ENCODE measurements at regions not wholly inside any gene's neighbourhood (a gene's known extent, or its start where the extent isn't known, plus 50 kb on each side); places are given as distances from the start of the nearest gene placed in this dataset.

- DNase-seq: no peak
Observed at GRCh38 chr15:37261685-37262084, 161.3 kb upstream of the MEIS2 start.

- DNase-seq: no peak
Observed at GRCh38 chr15:37262922-37263608, 162.7 kb upstream of the MEIS2 start.

DNA sequence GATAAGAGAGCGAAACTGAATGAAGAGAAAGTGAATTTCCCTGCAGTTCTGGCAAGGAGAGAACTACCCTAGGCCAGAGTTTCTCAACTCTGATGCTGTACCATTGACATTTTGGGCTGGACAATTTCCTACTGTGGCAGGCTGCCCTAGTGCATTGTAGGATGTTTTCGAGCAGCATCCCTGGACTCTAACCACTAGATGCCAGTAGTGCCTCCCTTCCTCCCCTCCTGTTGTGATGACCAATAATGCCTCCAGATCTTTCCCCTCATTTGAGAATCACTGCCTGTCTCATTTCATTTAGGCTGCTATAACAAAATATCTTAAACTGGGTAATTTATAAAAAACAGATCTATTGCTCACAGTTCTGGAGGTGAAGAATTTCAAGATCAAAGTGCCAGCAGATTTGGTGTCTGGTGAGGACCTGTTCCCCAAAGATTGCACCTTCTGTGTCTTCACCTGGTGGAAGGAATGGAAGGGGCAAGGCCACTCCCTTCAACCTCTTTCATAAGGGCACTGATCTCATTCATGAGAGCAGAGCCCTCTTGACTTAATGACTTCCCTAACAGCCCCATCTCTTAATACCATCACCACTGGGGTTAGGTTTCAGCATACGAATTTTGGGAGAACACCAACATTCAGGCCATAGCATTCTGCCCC, 188.9 kb upstream of the MEIS2 start:
- peak; percentile 13 for DNase-seq

GRCh38 chr15:37291920-37292319, 191.6 kb upstream of the MEIS2 start:
- DNase-seq: no peak

DNA sequence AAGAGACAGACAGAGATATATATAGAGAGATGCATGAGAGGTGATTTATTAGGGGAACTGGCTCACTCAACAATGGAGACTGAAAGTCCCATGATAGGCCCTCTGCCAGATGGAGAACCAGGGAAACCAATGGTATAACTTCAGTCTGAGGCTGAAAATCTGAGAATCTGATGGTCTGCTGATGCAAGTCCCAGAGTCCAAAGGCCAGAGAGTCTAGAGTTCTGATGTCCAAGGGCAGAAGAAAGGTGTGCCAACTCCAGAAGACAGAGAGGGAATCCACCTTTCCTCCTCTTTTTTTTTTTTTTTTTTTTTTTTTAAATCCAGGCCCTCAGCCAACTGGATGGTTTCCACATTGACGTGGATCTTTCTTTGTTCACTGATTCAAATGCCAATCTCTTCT, 197.9 kb upstream of the MEIS2 start:
- no peak for DNase-seq

- no peak for DNase-seq
Observed at GRCh38 chr15:37339437-37339836, 239.1 kb upstream of the MEIS2 start.

DNA sequence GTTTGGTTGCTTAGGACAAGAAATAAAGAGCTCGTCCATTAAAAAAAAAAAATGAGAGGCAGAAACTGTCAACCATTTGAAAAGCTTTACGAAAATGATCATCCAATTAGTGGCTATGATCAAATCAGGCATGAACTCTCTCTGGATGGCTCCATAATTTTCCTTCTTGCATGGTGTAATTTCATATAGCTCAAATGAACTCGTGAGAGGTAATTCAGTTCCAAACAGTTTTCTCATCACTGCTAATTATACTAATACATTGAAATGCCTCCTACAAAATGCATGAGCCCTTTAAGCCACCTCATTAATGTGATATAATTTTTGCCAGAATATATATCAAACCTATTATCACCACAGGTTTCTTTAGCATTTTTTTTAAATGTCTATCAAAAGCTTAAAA, 239.5 kb upstream of the MEIS2 start:
- no peak for DNase-seq

GRCh38 chr15:37340438-37340837, 240.1 kb upstream of the MEIS2 start:
- DNase-seq: no peak

GRCh38 chr15:37359101-37359892, 258.9 kb upstream of the MEIS2 start:
- DNase-seq: no peak

GRCh38 chr15:37359893-37360290, 259.5 kb upstream of the MEIS2 start:
- no peak for DNase-seq

DNA sequence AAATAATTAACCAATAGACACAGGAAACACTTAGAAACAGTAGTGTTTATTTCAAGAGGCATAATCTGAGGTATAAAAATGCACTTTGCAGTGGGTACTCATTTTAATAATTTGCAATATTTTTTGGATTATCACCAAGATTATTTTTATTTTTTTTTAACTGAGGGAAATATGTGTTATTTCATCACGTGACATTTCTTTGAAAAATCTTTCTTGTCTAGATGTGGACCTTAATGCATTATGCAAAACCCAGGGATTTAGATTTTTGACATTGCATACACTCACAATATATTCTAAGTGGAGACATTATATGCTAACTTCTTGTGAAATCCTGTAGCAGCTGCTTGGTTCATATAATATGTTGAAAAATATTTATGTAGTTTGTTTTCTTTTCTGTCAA, 260.4 kb upstream of the MEIS2 start:
- DNase-seq: no peak

DNA sequence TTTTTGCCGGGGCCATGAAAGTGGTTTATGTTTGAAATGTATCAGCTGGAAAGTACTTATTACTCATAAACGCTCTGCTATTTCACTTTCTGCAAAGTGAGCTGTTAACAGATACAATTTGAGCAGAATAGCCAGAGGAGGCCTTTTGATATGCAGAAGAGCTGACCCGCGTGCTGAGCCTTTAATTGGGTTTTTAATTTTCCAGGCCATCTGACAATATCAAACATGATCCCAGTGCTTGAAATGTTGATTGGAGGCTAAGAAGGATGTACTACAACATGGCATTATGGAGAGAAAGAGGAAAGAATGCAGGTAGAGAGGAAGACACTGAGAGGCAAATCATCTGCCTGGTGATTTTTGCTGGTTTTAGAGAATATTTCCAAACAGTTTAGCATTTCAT, 261.3 kb upstream of the MEIS2 start:
- no peak for DNase-seq

- no peak for DNase-seq
Observed at GRCh38 chr15:37362414-37362813, 262.1 kb upstream of the MEIS2 start.

- no peak for DNase-seq
Observed at GRCh38 chr15:37368961-37369360, 268.6 kb upstream of the MEIS2 start.

- DNase-seq: no peak
Observed at GRCh38 chr15:37370941-37371340, 270.6 kb upstream of the MEIS2 start.

DNA sequence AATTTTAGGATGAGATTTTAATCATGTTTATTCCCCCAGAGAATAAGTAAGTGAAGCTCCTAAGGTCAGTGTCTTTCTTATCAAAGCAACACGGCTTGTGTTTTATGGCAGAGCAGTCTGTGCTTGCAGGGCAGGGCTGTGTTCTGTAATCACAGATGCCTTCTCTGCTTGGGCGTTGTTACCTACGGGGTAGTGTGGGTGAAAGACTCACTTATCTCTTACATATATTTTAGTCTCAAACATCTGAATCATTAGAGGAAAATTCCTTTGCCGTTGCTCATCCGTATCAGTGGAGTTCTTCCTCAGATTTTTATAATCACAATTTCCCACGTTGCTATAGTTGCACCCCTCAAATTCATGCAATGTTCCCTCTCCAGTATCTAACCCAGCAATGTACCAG, 271.7 kb upstream of the MEIS2 start:
- DNase-seq: no peak

- DNase-seq: no peak
Observed at GRCh38 chr15:37375519-37375918, 275.2 kb upstream of the MEIS2 start.

GRCh38 chr15:37377428-37377827, 277.1 kb upstream of the MEIS2 start:
- no peak for DNase-seq

- peak; percentile 13 for DNase-seq
Observed at GRCh38 chr15:37394402-37395099, 294.2 kb upstream of the MEIS2 start.

- no peak for DNase-seq
Observed at GRCh38 chr15:37395100-37395468, 294.7 kb upstream of the MEIS2 start.

DNA sequence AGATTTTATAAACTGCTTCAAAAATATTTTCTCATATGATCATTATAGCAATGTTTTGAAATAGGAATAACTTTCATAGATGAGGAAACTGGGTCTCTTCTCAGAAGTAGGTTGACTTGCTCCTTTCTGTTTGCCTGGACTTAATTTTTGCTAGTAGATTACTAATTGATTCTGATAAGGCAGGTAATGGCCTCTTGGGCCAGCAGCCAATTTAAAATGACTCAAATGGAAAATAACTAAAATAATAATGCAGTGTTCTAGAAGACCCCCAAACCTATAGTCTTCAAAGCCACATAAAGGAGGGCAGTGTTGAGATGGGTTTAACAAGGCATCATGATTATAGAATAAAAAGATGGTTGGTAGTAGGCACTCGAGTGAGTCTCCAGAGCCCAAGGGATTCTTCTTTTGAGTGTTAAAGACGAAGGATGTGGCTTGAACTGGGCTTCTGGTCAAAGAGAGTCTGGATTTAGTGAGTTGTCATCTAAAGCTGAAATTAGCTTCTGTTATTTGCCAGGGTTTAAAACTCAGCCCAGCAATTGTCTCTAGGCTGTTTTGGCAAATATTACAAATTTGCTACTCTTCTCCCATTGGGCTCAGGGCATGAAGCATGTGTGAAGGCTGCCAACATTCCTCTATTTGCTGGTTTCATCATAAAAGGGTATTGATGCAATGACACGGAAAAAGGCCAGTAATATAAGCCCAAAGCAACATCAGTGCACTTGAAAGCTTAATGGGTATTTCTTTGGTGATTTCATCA, 297.1 kb upstream of the MEIS2 start:
- peak; percentile 5 for DNase-seq

DNA sequence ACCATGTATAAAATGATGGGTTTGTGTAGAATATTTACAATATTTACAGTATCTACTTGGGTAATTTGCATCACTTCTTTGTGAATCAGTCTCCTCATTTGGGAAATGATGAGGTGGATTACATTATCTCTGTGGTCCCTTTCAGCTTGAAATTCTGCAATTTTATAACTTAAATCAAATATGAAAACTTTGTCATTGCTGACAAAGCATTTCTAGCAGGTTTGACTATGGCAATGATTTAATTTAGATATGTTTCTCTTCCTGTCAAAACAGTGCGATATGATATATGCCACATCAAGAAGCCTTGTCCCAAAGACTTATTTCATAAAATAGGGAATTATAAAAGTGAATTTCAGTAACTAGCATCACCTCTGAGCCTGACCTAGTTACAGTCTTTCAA, 315.8 kb upstream of the MEIS2 start:
- DNase-seq: no peak
